ENCODE measurements at regions not wholly inside any gene's neighbourhood (a gene's known extent, or its start where the extent isn't known, plus 50 kb on each side); places are given as distances from the start of the nearest gene placed in this dataset.

DNA sequence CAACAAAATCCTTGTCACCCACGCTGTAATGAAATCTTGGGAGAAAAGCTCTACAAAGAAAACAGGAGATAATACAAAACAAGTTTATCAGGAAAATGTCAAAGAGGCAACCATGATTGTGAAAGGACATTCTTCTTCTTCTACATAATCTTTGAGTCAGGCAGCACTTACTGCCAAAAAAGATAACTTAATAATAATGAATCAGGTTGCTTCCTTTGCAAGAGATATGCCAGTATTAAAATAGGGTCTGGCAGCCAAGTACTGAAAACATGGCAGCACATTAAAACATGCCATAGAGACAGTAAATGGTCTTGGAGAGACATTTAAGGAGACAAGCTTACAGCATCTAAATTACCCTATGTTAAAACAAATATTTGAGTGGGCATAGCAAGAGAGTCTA, 1573.4 kb downstream of the EFNA5 start:
- Histone ChIP-seq H3K27ac (no peak overlapping the region), H3K27me3 (no peaks in the 10 kb centered on the region), H3K4me3 (no peak overlapping the region), H3K9me3 (no peaks in the 10 kb centered on the region), H3K36me3 (no peaks in the 10 kb centered on the region), H3K4me1 (no peaks in the 10 kb centered on the region)
- DNase-seq (ENCODE audit: low spot score): no peak
- TF ChIP-seq, protein P1, sequence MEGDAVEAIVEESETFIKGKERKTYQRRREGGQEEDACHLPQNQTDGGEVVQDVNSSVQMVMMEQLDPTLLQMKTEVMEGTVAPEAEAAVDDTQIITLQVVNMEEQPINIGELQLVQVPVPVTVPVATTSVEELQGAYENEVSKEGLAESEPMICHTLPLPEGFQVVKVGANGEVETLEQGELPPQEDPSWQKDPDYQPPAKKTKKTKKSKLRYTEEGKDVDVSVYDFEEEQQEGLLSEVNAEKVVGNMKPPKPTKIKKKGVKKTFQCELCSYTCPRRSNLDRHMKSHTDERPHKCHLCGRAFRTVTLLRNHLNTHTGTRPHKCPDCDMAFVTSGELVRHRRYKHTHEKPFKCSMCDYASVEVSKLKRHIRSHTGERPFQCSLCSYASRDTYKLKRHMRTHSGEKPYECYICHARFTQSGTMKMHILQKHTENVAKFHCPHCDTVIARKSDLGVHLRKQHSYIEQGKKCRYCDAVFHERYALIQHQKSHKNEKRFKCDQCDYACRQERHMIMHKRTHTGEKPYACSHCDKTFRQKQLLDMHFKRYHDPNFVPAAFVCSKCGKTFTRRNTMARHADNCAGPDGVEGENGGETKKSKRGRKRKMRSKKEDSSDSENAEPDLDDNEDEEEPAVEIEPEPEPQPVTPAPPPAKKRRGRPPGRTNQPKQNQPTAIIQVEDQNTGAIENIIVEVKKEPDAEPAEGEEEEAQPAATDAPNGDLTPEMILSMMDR (IDR thresholded peaks at IDR 0.05): no peak

DNA sequence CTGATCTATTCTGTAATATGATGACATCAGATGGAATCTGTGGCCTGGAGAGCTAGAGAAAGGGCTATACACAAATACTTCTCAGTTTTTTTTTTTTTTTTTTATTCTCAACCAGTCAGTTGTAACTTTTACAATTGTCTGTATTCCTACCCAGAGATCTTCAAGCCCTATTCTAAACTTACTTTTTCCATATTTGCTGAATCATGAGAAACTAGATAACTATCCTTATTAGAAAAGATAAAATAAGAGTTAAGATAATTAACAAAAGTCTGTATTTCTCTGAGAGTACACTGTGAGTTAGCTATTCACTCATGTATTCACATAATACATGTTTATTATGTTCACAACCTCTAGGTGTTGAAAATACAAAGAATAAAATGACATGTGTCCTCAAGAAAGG, 1575.9 kb downstream of the EFNA5 start:
- TF ChIP-seq, protein P1 (IDR thresholded peaks at IDR 0.05): no peak
- no peaks in the 10 kb centered on the region for H3K9me3 ChIP-seq
- H3K4me3 ChIP-seq: no peak overlapping the region
- no peak for DNase-seq (ENCODE audit: low spot score)
- no peak overlapping the region for H3K27ac ChIP-seq
- H3K36me3 ChIP-seq: no peaks in the 10 kb centered on the region
- H3K4me1 ChIP-seq: no peaks in the 10 kb centered on the region
- H3K27me3 ChIP-seq: no peaks in the 10 kb centered on the region

DNA sequence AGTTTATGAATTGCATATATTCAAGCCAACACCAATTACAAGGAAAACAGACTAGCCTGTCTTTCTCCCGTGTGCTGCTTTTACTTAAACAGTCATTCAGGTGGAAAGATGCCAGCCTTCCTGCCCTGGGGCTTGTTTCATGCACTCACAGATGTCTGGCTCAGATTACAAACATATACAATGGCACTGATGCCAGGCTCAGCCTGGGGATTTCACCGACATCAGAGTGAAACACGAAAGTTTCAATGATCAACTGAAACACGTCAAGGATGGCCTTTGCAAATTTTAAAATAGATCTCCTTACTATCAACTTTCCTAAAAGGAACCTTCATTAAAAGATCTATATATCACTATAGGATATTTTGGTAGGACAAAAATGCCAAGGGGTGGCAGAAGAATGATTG, 1576.5 kb downstream of the EFNA5 start:
- TF ChIP-seq, protein P1 (IDR thresholded peaks at IDR 0.05): no peak
- no peaks in the 10 kb centered on the region for H3K9me3 ChIP-seq

DNA sequence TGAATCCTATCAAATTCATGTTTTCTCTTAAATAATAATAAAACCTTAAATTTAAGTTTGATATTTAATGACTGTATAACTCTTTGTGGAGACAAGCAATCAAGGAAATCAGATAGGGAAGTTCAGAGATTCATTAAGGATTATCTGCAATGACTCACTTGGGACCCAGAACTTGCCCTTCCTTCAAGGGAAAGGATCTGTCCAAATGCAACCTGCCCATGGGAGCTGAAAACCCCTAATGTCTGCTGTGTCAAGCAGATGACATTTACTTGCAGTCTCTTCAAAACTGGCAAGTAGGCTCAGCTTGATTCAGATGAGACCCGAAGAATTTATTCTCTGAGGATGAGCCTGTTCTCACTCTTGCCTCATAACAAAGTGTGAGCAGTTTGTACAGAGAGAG, 1577.6 kb downstream of the EFNA5 start:
- no peak overlapping the region for H3K4me3 ChIP-seq
- H3K36me3 ChIP-seq: no peaks in the 10 kb centered on the region
- H3K4me1 ChIP-seq: no peaks in the 10 kb centered on the region
- DNase-seq (ENCODE audit: low spot score): no peak
- H3K27me3 ChIP-seq: no peaks in the 10 kb centered on the region
- no peaks in the 10 kb centered on the region for H3K9me3 ChIP-seq
- no peak overlapping the region for H3K27ac ChIP-seq
- TF ChIP-seq, protein P1 (IDR thresholded peaks at IDR 0.05): no peak

More for the DNA sequence above, 1576.5 kb downstream of the EFNA5 start:
- Histone ChIP-seq H3K4me3 (no peak overlapping the region), H3K27ac (no peak overlapping the region), H3K36me3 (no peaks in the 10 kb centered on the region), H3K4me1 (no peaks in the 10 kb centered on the region), H3K27me3 (no peaks in the 10 kb centered on the region)
- DNase-seq (ENCODE audit: low spot score): no peak

DNA sequence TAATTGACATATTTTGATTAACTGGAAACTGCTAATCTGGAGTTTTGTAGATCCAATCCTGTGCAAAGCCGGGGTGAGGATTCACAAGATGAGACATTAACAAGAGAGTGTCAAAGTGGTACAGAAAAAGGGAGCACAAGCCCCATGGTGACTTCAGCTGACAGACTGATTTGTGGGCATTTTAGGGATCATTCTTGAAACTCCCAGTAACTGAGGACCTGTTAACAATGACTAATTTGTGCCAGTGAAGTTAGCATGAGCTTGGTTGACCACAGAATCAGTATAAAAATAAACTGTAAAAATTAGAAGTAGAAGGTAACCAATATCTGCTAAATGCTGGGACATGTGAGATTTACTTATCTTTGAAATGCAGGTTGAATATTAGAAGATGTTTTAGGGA, 1578.3 kb downstream of the EFNA5 start:
- H3K27ac ChIP-seq: no peak overlapping the region
- DNase-seq (ENCODE audit: low spot score): no peak
- H3K36me3 ChIP-seq: no peaks in the 10 kb centered on the region
- H3K4me1 ChIP-seq: no peaks in the 10 kb centered on the region
- TF ChIP-seq, protein P1 (IDR thresholded peaks at IDR 0.05): no peak
- no peaks in the 10 kb centered on the region for H3K9me3 ChIP-seq
- no peak overlapping the region for H3K4me3 ChIP-seq
- no peaks in the 10 kb centered on the region for H3K27me3 ChIP-seq

DNA sequence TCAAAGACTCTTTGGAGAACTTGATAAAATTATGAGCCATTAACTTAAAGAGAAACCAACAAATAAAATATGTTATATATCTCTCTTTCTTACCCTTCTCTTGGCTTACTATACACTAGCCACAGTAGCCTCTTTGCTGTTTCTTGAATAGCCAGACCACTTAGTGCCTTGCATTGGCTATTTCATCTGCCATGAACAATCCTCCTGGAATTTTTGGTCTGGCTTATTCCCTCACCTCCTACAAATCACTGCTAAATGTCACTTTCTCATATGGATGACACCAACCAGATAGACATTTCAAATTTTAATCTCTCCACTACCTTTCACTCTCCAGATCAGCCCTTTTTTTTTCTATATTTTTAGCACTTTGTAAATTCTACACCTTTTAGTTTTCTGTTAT, 1581.7 kb downstream of the EFNA5 start:
- TF ChIP-seq, protein P1 (IDR thresholded peaks at IDR 0.05): no peak
- no peaks in the 10 kb centered on the region for H3K27me3 ChIP-seq
- no peak for DNase-seq (ENCODE audit: low spot score)

More for the DNA sequence above, 1581.7 kb downstream of the EFNA5 start:
- Histone ChIP-seq H3K4me1 (no peaks in the 10 kb centered on the region), H3K9me3 (no peaks in the 10 kb centered on the region), H3K36me3 (no peaks in the 10 kb centered on the region), H3K4me3 (no peak overlapping the region), H3K27ac (no peak overlapping the region)
